ACHN (cell line): ENCODE measurements at regions not wholly inside any gene's neighbourhood (a gene's known extent, or its start where the extent isn't known, plus 50 kb on each side); places are given as distances from the start of the nearest gene placed in this dataset.

Source experiments
- DNase-seq: peaks from one replicate; pipeline ENCODE4 v3.0.0-alpha.2; 2015
- in situ Hi-C: cut with HindIII; loops from 2 replicates; pipeline ENCODE4 v1.10.0; 2017; ENCODE audit warnings: low sequenced_read_pairs, low pct_ligation_motif_present, low pct_unique_long_range_greater_than_20kb

DNA sequence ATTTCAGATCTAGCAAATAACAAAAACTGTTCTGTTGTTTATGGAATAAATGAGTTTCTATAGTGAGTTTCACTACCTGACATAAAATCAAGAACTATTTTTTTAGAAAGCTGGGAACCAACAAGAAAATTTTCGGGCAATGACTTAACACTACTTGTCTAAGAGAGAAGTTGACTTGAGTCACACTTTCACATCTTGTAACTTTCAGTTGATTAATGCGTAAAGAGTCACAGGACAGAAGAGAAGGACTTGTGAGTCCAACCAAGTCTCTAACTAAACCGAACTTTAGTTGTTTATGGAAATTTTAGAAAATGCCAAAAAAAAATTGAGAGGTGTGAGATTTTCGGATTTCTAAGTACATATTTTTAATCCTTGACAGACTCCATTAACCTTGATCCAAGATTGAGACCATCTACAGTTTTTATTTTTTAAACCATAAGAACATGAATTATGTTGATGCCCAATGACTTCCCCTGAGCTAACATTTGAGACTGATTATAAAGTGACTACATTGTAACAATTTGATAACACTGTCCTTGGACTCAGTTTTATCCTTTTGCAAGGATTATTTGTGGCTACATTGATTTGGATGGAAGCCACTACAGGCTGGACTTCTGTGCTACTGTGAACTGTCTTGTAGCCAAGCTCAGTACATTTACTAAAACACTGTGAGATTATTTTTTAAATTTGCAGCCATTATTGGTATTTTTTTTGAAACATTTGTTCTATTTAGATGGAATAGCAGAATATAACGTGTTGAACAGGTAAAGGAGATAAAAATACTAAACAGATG, 284.0 kb downstream of the PTPRC start:
- no peak for DNase-seq
- in situ Hi-C loops = no loop called here

DNA sequence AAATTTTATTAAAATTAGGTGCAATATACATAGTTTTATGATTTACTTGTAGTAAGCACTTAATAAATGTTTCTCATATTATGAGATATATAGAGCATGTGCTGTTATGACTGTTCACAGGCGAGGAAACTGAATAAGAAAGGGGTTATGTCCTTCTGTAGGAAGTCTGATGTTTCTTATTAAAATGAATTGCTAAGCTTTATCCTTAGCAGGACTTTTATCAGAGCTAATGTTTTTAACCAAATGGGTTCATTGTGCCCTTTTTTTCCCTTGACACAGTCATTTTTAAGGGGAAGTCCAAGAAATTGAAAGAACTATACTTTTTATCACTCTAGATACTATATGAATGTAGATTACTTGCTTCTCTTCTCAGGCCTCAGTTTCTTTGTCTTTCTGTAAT, 285.2 kb downstream of the PTPRC start:
- in situ Hi-C loops = no loop called here
- no peak for DNase-seq

DNA sequence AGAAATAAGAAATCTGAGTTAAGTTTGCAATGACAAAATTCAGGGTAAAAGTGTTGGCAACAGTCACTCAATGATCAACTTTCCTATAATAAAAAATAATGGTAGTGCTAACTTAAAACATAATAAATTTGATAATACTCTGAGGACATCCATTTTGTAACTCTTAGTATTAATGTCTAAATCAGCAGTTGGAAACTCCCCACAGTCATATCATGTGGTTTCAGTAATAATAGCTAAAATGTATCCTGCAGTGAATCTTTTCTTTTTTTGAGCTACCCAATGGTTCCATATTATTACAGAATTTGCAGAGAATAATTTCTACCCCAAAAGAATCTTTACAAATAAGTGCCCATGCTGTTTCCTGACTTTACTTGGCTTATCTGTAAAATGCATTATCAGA, 286.7 kb downstream of the PTPRC start:
- in situ Hi-C loops = no loop called here
- no peak for DNase-seq

DNA sequence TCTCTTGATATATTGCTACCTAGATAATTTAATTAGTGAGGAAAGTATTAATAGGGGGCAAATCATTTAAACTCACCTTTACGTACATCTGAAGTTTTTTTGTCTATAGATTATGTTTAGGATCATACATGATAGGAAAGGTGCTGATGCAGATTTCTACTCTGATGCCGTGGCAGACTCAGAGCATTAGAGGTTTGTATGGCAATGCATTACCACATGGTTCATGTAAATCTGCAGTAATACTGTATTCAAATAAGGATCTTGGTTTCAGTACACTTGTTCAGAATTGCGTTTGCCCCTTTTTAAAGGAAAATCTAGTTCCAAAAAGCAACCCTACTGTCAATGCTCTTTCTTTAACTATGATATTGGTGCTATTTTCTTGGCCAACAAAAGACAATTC, 288.3 kb downstream of the PTPRC start:
- no peak for DNase-seq
- in situ Hi-C loops = no loop called here

DNA sequence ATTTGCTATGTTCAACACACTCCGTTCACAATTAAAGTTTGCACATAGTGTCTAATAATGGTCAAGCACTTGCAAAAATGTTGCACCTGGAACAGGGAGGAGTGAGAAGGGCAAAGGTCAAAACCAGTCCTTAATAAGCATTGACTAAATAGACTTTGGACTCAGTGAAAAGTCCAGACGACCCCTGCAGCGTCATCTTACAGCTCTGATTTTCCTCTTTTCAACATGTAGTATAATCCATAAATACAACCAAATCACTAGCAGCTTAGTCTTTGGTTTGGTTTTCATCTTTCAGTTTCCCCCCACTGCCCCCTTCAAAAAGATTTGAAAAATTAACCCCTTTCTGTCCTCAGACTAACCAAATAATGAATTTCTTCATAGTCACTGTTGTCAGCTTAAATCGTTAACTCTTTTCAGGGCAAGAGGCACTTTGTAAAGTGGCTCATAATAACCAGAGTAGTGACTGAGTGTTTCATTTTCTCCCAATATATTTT, 290.3 kb downstream of the PTPRC start:
- DNase-seq = no peak

DNA sequence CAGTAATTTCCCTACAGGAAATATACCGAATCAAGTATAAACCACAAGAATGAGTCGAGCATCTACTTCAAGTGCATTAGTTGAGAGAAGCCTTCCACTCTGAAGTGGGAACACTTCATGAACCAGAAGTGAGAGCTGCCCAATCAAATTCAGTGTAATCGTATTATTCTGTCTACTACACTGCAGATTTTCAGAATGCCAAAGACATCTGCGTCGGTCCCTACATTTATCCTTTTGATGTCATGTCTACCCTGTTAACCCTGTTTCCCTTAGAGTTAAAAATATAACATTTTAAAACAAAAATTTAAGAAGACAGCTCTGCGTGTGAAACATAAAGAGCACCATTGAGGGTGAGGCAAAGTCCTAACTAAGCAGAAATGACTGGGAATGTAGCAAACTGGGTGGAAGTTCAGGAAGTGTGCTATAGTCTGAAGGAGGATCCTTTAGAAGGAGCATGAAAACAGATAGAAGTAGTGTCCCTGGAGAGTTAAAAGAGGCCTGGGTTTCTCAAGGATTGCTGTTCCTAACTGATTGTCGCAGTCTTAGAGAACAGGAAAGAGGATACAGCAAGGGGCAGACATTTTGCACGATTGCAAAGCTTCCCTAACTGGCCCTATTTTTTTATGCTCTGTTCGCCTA, 291.2 kb downstream of the PTPRC start:
- in situ Hi-C loops = no loop called here
- peak; percentile 28 for DNase-seq

More for the DNA sequence above, 290.3 kb downstream of the PTPRC start:
- in situ Hi-C loops = no loop called here

DNA sequence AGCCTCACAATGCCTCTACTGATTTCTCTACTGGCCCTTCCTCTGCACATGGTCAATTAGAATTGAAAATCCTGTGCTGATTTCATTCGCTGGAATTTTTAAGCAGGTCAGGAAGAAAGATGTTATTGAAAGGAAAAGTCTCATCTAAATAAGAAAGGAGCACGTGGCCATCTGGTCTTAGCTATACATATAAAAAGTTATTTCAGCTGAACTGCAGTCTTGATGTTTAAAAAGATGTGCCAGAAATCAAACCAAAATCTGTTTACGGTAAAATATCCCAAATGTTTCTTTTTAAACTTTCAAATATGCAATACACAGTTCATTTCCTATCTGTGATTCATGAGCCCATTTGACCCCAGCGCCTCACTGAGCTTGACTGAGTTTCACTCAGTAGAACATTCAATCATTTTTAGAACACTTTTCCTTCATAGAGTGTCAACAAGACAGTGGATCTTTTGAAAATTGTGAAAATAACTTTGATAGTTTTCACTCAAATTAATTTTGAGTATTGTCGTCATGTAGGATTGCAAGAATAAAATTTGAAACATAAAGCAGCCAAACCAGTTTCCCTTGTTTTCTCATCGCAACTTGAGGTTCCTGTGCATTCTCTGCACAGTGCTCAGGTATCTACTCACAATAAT, 293.6 kb downstream of the PTPRC start:
- peak; percentile 29 for DNase-seq
- in situ Hi-C loops = no loop called here

DNA sequence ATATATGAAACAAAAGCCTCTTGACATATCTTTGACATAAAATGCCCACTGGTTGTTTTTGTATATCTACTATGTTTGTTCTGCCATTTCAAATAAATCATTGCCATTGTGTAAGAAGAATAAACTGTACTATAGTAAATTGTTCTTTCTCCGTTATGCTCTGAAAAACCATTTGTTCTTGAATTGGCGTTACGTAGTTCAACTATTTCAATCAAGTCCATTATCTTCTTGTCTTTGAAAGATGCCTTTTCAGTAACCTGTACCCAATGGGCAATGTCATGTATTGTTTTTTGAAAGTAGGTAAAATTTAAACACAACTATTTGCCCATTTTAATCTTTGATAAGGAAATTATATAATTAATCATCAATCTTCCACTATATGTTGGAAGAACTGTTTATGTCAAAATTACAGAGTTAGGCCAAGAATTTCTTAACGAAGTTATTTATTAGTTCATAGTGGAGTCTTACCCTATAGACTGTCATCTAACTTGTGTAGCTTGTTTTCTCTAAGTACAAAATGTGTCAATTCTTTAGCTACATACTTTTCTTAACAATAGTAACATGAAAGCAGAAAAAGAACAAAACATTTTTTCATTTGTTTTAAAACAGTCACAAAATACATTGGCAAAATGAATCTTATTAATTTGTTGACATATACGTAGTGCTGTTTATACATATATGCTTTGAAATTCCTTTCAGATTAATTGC, 294.8 kb downstream of the PTPRC start:
- no peak for DNase-seq
- in situ Hi-C loops = no loop called here

DNA sequence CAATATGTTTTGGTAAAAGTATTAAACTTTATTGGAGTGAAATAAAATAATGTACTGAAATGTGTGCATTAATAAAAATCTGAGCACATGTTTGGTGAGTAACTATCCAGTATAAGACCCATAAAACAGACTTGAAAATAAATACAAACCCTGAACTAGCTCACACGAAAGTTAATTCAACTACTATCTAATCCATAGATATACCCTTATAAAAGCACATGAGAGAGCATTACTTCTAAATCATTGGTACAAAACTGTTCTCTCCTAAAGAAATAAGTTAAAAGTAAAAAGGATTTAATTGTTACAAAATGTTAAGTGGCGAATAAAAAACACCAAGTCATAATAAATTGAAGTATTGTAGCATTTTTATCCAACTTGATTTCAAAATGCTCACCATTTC, 295.6 kb downstream of the PTPRC start:
- DNase-seq = no peak
- in situ Hi-C loops = no loop called here

DNA sequence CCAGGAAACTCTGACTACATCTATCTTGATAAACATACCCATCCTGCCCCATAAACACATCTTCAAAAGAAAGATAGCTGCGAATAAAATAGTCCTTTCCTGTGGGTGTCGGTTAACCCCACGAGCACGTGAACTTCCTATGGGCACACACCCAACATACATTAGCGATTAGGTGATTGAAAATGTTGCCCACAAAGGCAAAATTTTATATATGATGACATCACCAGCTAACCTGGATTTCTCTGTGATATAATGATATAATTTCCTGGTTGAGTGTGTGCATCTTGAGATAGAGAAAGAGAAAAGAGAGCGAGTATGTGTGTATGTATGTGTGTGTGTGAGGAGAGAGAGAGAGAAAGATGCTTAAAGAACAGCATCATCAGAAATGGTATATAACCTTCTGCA, 296.1 kb downstream of the PTPRC start:
- peak; percentile 56 for DNase-seq
- in situ Hi-C loops = no loop called here

DNA sequence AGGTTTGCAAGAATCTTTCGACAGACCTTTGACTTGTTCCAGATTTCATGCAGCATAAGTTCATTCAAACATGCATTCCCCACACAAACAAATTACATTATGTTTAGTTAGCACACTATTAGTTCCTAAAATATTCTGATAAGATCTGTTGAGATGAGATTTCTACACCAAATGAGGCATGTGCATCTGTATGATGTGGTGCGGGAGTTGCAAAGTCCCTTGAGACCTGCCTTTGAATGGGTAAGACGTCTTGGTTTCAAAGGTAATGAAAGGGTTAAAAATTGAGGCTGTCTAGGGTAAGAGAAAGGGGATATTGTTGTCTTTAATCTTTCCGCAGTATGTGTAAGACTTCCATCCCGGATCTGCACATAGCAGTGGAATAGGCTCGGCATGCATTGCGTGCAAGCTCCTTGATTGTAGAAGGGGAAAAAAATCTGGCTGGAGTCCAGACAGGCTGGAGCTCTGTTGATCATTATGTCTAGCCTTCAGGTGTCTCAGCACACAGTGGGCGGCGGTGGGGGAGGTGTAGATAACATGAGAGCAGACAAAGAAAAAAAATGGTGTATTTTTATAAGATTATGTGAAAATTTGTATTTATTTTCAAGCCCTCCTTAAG, 296.6 kb downstream of the PTPRC start:
- in situ Hi-C loops = no loop called here
- peak; percentile 99 for DNase-seq

DNA sequence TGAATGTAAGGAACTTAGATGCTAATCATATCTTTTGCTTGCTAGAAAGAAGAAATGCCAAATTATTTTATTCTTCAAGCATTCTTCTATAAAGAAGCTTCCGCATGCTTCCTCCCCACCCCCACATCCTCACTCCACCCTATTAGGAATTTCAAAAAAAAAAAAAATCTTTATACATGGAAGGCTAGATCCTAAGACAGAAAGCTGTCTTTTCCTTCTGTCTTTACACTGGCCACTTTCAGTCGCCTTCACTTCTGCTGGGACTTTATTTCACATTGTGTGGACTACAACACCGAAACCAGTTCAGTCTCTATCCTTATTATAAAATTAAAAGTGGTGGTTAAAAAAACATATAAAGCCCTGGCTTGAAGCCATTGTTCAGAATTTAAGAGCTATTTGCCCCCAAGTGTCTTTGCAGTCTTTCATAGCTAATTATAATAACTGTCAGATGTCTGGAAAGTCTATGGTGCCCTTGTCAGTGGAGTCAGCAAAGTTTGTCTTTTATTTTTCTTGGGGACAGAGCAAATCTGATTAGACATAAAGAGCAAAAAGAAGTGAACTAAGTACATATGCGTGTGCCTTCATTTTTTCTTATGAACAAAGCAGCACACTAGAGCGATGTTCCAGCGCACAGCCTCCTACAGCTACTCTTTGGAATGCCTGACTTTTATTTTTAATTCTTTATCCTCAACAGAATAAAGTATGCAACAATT, 297.7 kb downstream of the PTPRC start:
- DNase-seq = peak; percentile 64
- in situ Hi-C loops = no loop called here

DNA sequence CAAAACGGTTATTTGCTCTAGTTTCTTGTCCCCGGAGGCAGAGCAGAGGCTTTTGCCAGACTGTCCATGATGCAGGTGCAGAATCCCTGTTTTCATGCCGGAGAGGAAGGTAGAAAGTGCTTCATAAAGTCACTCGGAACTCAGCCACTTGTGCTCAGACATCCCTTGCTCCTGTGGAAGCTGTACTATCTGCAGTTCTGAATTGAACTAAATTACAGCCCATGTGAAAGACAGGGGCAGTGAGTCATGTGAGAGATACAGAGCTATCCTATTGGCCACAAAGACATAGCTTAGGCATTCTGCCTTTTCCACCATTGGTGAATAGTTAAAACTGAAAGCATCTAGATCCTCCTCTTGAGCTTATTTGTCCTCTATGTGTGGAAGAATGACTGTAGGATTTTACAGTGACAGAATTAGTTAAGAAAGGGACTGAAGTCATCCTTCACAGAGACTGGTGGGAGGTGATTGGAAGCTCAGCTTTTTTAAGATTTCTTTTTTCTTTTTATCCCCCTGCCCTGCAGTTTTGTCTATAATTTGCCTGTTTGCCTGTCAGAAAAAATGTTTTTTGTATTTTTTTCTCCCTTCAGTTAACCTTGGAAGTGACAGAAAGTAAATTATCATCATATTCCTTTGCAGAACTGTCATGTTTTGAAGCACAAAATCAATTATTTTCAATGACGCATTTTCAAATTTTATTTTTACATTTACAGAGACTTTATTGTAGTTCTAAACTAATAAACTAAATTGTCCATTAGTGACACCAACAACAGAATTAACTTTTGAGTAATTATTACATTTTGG, 298.6 kb downstream of the PTPRC start:
- peak; percentile 97 for DNase-seq
- in situ Hi-C loops = no loop called here

DNA sequence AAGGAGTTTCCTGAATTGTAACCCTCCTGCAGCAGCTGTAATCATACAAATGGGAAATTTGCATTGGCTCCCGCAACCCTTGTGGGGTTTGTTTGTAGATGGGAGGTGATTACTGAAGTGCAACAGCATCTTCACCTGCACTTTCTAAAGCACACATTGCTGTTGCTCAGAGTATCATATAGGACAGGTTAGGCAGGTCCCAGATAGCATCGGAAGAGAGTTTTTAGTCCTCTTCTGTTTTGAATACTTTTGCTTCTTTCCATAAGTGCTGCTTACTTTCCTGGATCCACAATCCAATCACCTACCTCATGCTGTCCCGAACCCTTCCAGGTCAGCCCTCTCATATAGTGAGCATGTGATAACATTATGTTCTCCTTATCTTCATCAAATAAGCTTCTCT, 300.4 kb downstream of the PTPRC start:
- DNase-seq = no peak
- in situ Hi-C loops = no loop called here

DNA sequence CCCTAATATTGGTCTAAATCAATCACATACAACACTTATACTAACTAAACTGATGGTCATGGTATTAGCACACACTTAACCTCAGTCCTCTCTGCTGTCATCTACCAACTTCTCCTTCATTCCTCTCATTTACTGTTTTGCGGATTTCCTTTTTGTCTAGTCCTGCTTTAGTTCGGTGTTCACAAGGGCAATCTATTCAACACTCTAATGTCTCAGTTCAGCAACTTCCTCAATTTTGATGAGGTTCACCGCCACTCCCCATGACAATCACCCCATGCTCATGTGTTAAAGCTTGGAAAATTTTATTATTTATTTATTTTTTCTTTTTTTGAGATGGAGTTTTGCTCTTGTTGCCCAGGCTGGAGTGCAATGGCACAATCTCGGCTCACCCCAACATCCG, 301.1 kb downstream of the PTPRC start:
- DNase-seq = no peak
- in situ Hi-C loops = no loop called here

DNA sequence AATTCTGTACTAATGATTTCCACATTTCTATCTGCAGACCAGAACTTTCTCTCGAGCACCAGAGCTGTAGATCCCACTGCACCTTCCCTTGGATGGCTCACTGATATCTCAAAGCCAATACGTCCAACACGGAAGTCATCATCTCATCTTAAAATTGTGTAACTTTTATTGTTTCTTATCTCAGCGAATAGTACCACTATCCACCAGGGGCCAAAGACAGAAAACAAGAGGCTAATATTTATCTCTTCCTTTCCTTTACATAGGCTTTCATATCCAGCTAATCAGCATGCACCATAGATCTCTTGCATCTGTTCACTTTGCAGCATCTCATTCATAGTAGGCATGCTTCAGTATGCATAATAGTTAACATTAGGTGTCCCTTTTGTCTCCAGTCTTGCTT, 303.6 kb downstream of the PTPRC start:
- no peak for DNase-seq
- in situ Hi-C loops = no loop called here

DNA sequence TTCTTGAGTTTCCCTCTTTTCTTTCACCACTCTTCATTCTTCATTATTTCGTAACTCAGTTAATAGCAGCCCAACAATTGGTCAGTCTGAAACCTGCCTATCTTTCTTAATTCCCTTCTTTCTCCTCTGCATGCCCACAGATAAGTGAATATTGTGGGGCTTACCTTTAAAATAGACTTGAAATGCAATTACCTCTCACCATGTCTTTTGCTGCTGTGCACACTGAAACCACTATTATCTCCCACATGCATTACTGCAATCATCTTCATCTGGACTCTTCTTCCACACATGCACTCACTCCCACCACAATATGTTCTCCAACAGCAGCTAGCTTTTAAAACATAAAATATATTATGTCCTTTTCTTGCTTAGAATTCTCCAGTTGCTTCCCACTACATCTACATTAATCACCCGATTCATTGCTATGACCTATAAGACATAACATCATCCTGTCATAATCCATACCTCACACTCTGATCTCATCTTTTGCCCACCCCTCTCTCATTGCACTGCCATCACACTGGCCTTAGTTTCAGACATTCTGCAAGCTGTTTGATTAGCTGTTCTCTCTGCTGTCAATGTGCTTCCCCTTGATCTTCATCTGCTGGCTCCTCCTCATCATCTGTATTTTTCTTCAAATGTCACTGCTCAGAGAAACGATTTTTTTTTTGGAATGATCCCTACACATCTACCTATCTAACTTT, 304.8 kb downstream of the PTPRC start:
- in situ Hi-C loops = no loop called here

More for the DNA sequence above, 304.8 kb downstream of the PTPRC start:
- DNase-seq = no peak
